Coronary artery (tissue), 2 donors: ENCODE measurements at regions not wholly inside any gene's neighbourhood (a gene's known extent, or its start where the extent isn't known, plus 50 kb on each side); places are given as distances from the start of the nearest gene placed in this dataset.
"Not testable (repeated sequence)": the region's sequence is repeated elsewhere in the genome, so short reads cannot be mapped to it uniquely, and the experiment has no call there.

Source experiments
- DNase-seq: peaks from one replicate; pipeline ENCODE4 v3.0.0-alpha.2; 2017; ENCODE audit warnings: low spot score
- H3K27ac ChIP-seq, 2 donors: fragments of 200-600 bp; sonication (generic); one replicate each; pipeline ENCODE4 v1.5.1; 2016 to 2019
- H3K4me3 ChIP-seq: fragments of 200-600 bp; sonication (generic); 2 replicates; pipeline ENCODE4 v1.5.1; 2016; ENCODE audit warnings: mild to moderate bottlenecking, moderate library complexity
- CTCF ChIP-seq: fragments of 200-600 bp; sonication (generic); IDR thresholded peaks from one replicate; pipeline ENCODE4 v1.5.1; 2019; ENCODE audit warnings: antibody characterized with exemption

- no peak for TF ChIP-seq CTCF
- DNase-seq, result no peak
- Histone ChIP-seq H3K4me3 (no peak overlapping the region), H3K27ac (no peak overlapping the region)
These were observed 148.3 kb downstream of the MATN1 start for GRCh38 chr1:30575066-30575465.

- no peak for TF ChIP-seq CTCF
- Histone ChIP-seq H3K4me3 (no peak overlapping the region), H3K27ac (no peak overlapping the region)
- DNase-seq, result no peak
These were observed 151.2 kb downstream of the MATN1 start for GRCh38 chr1:30572192-30572591.

GRCh38 chr1:30571380-30571779 lies 152.0 kb downstream of the MATN1 start:
- Histone ChIP-seq H3K27ac (no peak overlapping the region), H3K4me3 (no peak overlapping the region)
- TF ChIP-seq CTCF, result no peak
- no peak for DNase-seq

GRCh38 chr1:30569384-30569783 lies 154.0 kb downstream of the MATN1 start:
- Histone ChIP-seq H3K27ac (no peak overlapping the region), H3K4me3 (no peak overlapping the region)
- TF ChIP-seq CTCF, result no peak
- no peak for DNase-seq

GRCh38 chr1:30562559-30562958 lies 160.8 kb downstream of the MATN1 start:
- no peak for DNase-seq
- no peak overlapping the region for H3K4me3 ChIP-seq
- H3K27ac ChIP-seq, result no peak overlapping the region
- TF ChIP-seq CTCF, result no peak

GRCh38 chr1:30551603-30552002 lies 171.8 kb downstream of the MATN1 start:
- no peak for DNase-seq
- TF ChIP-seq CTCF, result no peak

GRCh38 chr1:30550365-30551220 lies 172.8 kb downstream of the MATN1 start:
- H3K4me3 ChIP-seq, result no peak overlapping the region
- no peak overlapping the region for H3K27ac ChIP-seq
- DNase-seq, result no peak
- no peak for TF ChIP-seq CTCF

More at GRCh38 chr1:30551603-30552002, 171.8 kb downstream of the MATN1 start:
- H3K27ac ChIP-seq, result no peak overlapping the region
- no peak overlapping the region for H3K4me3 ChIP-seq

- not testable (repeated sequence) for H3K4me3 ChIP-seq, H3K27ac ChIP-seq, DNase-seq
These were observed 173.5 kb downstream of the MATN1 start for GRCh38 chr1:30549872-30550271.
